ACC112 (cell line): ENCODE measurements at regions not wholly inside any gene's neighbourhood (a gene's known extent, or its start where the extent isn't known, plus 50 kb on each side); places are given as distances from the start of the nearest gene placed in this dataset.

Experiments used
- H2AFZ ChIP-seq: fragments of 200-600 bp; sonication (generic); one replicate; pipeline ENCODE4 v1.6.0; 2017; ENCODE audit warnings: antibody characterized with exemption, low read length; ENCODE audit not compliant: unreplicated experiment
- H3K27ac ChIP-seq: fragments of 200-600 bp; sonication (generic); 2 replicates; pipeline ENCODE4 v1.5.1; 2014; ENCODE audit warnings: low read depth, mild to moderate bottlenecking, antibody characterized with exemption, low read length, moderate library complexity
- H3K27me3 ChIP-seq: fragments of 200-600 bp; sonication (generic); 2 replicates; pipeline ENCODE4 v1.6.1; 2014; ENCODE audit warnings: mild to moderate bottlenecking, antibody characterized with exemption, low read length, moderate library complexity, mixed read lengths; ENCODE audit not compliant: insufficient read depth
- H3K36me3 ChIP-seq: fragments of 200-600 bp; sonication (generic); 2 replicates; pipeline ENCODE4 v1.6.1; 2016; ENCODE audit warnings: mild to moderate bottlenecking, antibody characterized with exemption, low read length, moderate library complexity, mixed read lengths; ENCODE audit not compliant: insufficient read depth
- H3K4me1 ChIP-seq: fragments of 200-600 bp; sonication (generic); one replicate; pipeline ENCODE4 v1.6.1; 2016; ENCODE audit warnings: low read length, mixed read lengths; ENCODE audit not compliant: insufficient read depth, unreplicated experiment, control insufficient read depth
- H3K4me3 ChIP-seq: fragments of 200-600 bp; sonication (generic); 2 replicates; pipeline ENCODE4 v1.5.1; 2014; ENCODE audit warnings: mild to moderate bottlenecking, low read depth, low read length
- H3K79me2 ChIP-seq: fragments of 200-600 bp; sonication (generic); one replicate; pipeline ENCODE4 v1.6.0; 2016; ENCODE audit warnings: low read length; ENCODE audit not compliant: control insufficient read depth, unreplicated experiment, insufficient read depth

DNA sequence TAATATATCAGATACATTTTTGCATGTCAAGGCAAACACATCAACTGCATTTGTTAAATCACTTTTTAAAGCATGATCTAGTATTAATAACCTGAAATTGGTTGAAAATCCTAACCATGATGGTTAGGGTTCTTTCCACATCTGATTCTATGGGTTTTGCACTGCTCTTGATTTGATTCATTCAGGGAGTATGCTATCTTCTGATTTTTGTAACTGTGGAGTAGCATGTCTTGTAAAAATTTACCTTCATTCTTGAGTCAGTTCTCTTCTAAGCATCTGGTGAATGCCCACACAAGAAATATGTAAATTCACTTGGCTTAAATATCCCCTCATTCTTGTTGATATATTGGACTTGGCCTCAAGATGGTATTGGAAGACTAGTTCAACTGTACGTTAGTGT, 178.7 kb downstream of the KLF6 start:
- H3K36me3 ChIP-seq, result no peaks in the 10 kb centered on the region
- H3K4me3 ChIP-seq, result no peak overlapping the region
- H3K4me1 ChIP-seq, result no peaks in the 10 kb centered on the region
- no peak overlapping the region for H2AFZ ChIP-seq
- H3K27ac ChIP-seq, result no peak overlapping the region
- H3K79me2 ChIP-seq, result no peaks in the 10 kb centered on the region
- no peaks in the 10 kb centered on the region; the same call in 1 of the 2 replicates for H3K27me3 ChIP-seq

DNA sequence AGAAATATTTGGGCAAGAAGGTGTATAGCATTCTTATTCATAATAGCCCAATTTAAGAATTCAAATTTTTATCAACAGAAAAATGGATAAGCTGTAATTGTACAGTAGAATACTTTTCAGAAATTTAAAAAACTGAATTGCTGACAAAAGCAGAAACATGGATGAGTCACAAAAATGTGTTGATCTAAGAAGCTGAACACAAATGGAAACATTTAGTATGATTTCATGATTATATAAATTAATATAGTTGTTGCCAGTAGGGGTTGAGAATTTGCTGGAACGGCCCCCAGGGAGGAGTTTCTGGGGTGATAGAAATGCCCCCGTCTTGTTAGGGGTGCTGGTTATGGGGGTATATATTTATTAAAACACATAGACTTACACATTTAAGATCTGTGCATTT, 179.1 kb downstream of the KLF6 start:
- Histone ChIP-seq H3K4me3 (no peak overlapping the region), H2AFZ (no peak overlapping the region), H3K27me3 (no peaks in the 10 kb centered on the region; the same call in 1 of the 2 replicates), H3K36me3 (no peaks in the 10 kb centered on the region), H3K4me1 (no peaks in the 10 kb centered on the region), H3K27ac (no peak overlapping the region), H3K79me2 (no peaks in the 10 kb centered on the region)

DNA sequence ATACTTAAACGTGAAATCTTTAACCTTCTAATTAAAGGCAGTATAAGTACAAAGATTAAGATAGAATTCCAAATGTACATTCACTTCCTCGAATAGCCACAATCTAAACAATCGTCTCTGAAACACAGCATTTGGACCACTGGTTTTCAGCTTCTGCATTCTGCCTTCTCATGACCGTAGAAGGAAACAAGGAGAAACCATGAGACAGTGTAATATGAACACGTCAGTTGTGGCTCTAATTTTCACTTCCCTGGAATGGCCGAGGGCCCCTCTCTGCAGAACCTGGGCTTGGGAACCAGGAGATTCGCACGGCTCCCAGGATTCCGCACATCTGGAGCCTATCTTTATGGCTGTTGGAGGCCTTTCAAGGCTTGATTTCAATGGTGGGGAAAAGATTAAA, 189.3 kb downstream of the KLF6 start:
- no peaks in the 10 kb centered on the region for H3K36me3 ChIP-seq
- H3K4me3 ChIP-seq, result no peak overlapping the region
- H3K4me1 ChIP-seq, result no peaks in the 10 kb centered on the region
- peaks cover 2% of the 10 kb centered on the region; the same call in 1 of the 2 replicates for H3K27me3 ChIP-seq
- no peaks in the 10 kb centered on the region for H3K79me2 ChIP-seq
- no peak overlapping the region for H3K27ac ChIP-seq
- H2AFZ ChIP-seq, result no peak overlapping the region

DNA sequence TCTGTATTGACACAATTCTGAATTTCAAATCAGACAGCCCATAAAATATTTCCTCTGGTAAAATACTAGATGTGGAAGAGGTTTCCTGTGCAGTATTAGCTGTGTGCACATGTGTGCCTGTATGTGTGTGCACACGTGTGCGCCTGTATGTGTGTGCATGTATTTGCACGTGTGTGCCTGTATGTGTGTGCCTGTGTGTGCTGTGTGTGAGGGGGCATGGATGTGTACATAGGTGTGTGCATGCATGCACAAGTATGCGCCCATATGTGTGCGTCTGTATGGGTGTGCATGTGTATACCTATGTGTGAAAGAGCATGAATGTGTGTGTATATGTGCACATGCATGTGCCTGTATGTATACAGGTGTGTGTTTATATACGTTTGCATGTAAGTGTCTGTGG, 191.4 kb downstream of the KLF6 start:
- Histone ChIP-seq H3K4me1 (no peaks in the 10 kb centered on the region), H3K79me2 (no peaks in the 10 kb centered on the region), H3K4me3 (no peak overlapping the region), H2AFZ (no peak overlapping the region), H3K27ac (no peak overlapping the region), H3K36me3 (no peaks in the 10 kb centered on the region), H3K27me3 (peaks cover 7% of the 10 kb centered on the region; the same call in 1 of the 2 replicates)

DNA sequence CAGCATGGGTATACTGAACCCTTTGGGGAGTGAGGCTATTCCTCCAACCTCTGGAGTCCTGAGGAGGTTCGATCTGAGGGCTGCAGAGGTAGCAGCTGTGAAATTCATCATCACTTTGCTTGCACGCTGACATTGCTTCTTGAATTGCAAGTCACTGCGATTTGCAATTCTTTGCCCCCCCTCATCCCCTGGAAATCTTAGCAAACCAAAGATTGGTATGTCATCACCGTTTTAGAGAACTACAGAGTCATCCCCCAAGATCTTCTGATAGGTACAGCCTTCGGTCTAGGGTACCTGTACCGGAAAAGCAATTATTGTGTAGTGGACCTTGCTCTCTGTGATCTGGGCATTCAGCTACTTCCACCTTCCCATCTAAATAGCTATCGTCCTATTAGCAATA, 192.6 kb downstream of the KLF6 start:
- H3K79me2 ChIP-seq, result no peaks in the 10 kb centered on the region
- H3K36me3 ChIP-seq, result no peaks in the 10 kb centered on the region
- H3K27me3 ChIP-seq, result peaks cover 7% of the 10 kb centered on the region; the same call in 1 of the 2 replicates
- no peak overlapping the region for H3K27ac ChIP-seq
- no peaks in the 10 kb centered on the region for H3K4me1 ChIP-seq
- H2AFZ ChIP-seq, result no peak overlapping the region
- H3K4me3 ChIP-seq, result no peak overlapping the region

DNA sequence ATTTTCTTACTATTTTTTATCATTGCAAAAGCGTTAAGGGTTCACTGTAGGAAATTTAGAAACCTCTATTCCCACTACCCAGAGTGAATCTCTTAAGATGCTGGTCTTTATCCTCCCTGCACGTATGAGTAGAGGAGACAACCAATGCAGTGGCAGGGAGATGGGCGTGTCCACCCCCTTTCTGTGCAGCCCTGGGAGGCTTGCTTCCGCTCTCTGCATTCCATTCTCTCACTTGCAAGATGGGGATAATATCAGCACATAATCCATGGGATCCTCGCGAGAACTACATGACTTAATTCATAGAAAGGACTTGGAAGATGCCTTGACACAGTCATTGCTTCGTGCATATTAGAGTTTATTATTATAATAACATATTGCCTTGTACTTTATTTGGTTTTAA, 196.2 kb downstream of the KLF6 start:
- peaks cover 7% of the 10 kb centered on the region; the same call in 1 of the 2 replicates for H3K27me3 ChIP-seq
- H3K36me3 ChIP-seq, result no peaks in the 10 kb centered on the region
- no peaks in the 10 kb centered on the region for H3K4me1 ChIP-seq
- no peak overlapping the region for H2AFZ ChIP-seq
- H3K4me3 ChIP-seq, result no peak overlapping the region
- H3K79me2 ChIP-seq, result no peaks in the 10 kb centered on the region
- no peak overlapping the region for H3K27ac ChIP-seq

GRCh38 chr10:3588346-3588745, 196.7 kb downstream of the KLF6 start:
- no peaks in the 10 kb centered on the region for H3K4me1 ChIP-seq
- H3K79me2 ChIP-seq, result no peaks in the 10 kb centered on the region
- H3K36me3 ChIP-seq, result no peaks in the 10 kb centered on the region
- H3K27ac ChIP-seq, result no peak overlapping the region
- H3K4me3 ChIP-seq, result no peak overlapping the region
- H2AFZ ChIP-seq, result no peak overlapping the region
- peaks cover 7% of the 10 kb centered on the region; the same call in 1 of the 2 replicates for H3K27me3 ChIP-seq

DNA sequence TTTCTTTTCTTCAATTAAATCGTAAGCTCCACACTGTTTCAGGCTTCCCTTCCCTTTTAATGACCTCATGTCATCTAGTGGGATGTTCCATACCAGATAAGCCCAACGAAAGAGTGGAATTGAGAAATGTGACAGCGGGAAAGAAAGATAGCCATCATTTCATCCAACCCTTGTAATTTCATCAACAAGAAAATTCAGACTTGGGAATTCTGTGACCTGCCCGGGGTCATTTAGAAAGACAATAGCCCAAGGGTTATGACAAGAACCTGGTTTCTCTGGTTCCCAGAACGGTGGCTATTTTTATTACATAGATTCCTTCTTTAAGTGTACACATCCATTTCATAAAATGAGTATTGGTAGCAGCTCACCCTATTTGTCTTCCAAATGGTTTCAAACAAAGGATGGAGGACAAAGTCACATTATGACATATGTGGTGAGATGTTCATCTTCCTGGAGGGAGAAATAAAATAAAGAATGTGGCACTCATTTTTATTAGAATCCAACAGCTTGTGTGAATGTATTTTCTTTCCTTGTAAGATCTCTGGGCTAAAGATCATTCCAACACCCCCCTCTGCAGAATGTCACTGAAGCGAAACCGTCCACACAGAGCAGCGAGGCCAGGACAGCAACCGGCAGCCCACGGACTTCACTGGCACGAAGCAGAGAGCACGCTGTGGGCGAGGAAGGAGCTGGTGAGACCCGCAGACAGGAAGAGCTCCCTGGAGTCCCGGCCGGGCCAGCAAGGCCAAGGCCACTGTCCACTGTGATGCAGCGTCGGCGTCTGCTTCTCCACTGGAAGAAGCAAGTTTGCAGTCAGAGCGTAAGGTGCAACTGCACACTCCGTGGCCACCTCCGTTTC, 199.9 kb downstream of the KLF6 start:
- Histone ChIP-seq H3K4me1 (no peaks in the 10 kb centered on the region), H3K36me3 (no peaks in the 10 kb centered on the region), H3K27me3 (peaks cover 4% of the 10 kb centered on the region; the same call in 1 of the 2 replicates), H3K27ac (no peak overlapping the region), H2AFZ (no peak overlapping the region), H3K4me3 (no peak overlapping the region), H3K79me2 (no peaks in the 10 kb centered on the region)

DNA sequence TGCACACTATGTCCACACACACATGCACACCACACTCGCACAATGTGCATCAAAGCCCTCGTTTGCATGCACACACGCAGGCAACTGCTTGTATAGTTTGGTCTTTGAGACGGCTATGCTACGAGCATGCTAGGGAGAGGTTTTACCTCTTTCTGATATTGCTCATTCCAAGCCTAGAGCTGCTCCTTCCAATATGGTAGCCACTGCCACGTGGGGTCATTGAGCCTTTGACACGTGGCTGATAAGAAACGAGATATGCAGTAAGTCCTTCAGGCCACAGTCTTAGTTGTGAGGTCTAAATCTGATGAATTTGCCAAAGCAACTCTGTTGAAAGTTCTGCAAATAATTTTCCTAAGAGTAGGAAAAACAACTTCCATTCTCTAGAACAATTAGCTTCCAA, 204.4 kb downstream of the KLF6 start:
- Histone ChIP-seq H2AFZ (no peak overlapping the region), H3K27me3 (no peaks in the 10 kb centered on the region), H3K4me1 (no peaks in the 10 kb centered on the region), H3K79me2 (no peaks in the 10 kb centered on the region), H3K27ac (no peak overlapping the region), H3K36me3 (no peaks in the 10 kb centered on the region), H3K4me3 (no peak overlapping the region)

DNA sequence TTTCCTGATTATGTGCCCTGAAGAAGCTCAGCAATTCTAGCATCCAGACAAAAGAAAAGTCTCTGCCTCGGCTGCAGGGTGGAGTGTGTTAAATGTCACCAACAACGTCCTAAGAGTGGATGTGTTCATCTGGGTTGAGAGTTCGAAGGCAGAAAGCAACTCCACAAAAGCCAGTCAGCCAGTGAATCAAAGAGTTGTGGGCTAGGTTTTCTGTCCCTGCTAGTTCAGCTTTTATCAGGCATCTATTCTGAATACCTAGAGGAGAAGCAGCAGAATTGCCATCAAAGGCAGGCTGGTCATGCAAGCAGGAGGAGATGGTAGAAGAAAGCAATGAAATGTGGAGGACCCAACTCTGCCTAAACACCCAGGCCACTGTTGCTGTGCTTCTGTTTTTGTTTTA, 205.2 kb downstream of the KLF6 start:
- H3K4me3 ChIP-seq, result no peak overlapping the region
- H3K36me3 ChIP-seq, result no peaks in the 10 kb centered on the region
- H3K27ac ChIP-seq, result no peak overlapping the region
- no peaks in the 10 kb centered on the region for H3K79me2 ChIP-seq
- H3K4me1 ChIP-seq, result no peaks in the 10 kb centered on the region
- no peak overlapping the region for H2AFZ ChIP-seq
- no peaks in the 10 kb centered on the region for H3K27me3 ChIP-seq

- H3K79me2 ChIP-seq, result no peaks in the 10 kb centered on the region
- no peak overlapping the region for H2AFZ ChIP-seq
- H3K4me3 ChIP-seq, result no peak overlapping the region
- H3K4me1 ChIP-seq, result no peaks in the 10 kb centered on the region
- no peak overlapping the region for H3K27ac ChIP-seq
- H3K36me3 ChIP-seq, result no peaks in the 10 kb centered on the region
- H3K27me3 ChIP-seq, result no peaks in the 10 kb centered on the region
These were observed 206.3 kb downstream of the KLF6 start for GRCh38 chr10:3578682-3579081.
